Testis (tissue), 2 donors: ENCODE measurements at regions not wholly inside any gene's neighbourhood (a gene's known extent, or its start where the extent isn't known, plus 50 kb on each side); places are given as distances from the start of the nearest gene placed in this dataset.

ENCODE experiments used
- DNase-seq: peaks from one replicate; pipeline ENCODE4 v3.0.0-alpha.2; 2019
- H3K27ac ChIP-seq, 2 donors: fragments of 200-600 bp; sonication (generic); one replicate each; pipeline ENCODE4 v1.5.1; 2019
- H3K27me3 ChIP-seq: fragments of 200-600 bp; sonication (generic); one replicate; pipeline ENCODE4 v1.5.1; 2019
- H3K36me3 ChIP-seq: fragments of 200-600 bp; sonication (generic); one replicate; pipeline ENCODE4 v1.5.1; 2017; ENCODE audit warnings: low read depth; ENCODE audit errors: missing control alignments
- H3K4me1 ChIP-seq: fragments of 200-600 bp; sonication (generic); one replicate; pipeline ENCODE4 v1.5.1; 2019
- H3K4me3 ChIP-seq, 2 donors: fragments of 200-600 bp; sonication (generic); one replicate each; pipeline ENCODE4 v1.5.1; 2017 to 2019
- H3K9me3 ChIP-seq: fragments of 200-600 bp; sonication (generic); one replicate; pipeline ENCODE4 v1.5.1; 2017
- CTCF ChIP-seq, 3 experiments: fragments of 450-650 bp in 2 of 3; fragments of 200-600 bp in 1 of 3; sonication (generic) in 1 of 3; IDR thresholded peaks; one replicate each; pipeline ENCODE4 v1.5.1; 2016 to 2019; ENCODE audit warnings: antibody characterized with exemption in 3 of 3, mild to moderate bottlenecking in 2 of 3, moderate library complexity in 1 of 3
- POLR2A ChIP-seq: fragments of 450-650 bp; IDR thresholded peaks from one replicate; pipeline ENCODE4 v1.6.1; 2017; ENCODE audit warnings: antibody characterized with exemption, mild to moderate bottlenecking, moderate library complexity
- WGBS, 2 donors: methylation state at CpG; one replicate each; pipeline ENCODE4 v1.1.5; 2018; 5-methylcytosine and 5-hydroxymethylcytosine counted together
- intact Hi-C: fragments of 100-400 bp; cut with DNase I; formaldehyde crosslinking; loops from one replicate; pipeline ENCODE4 v1.15.1; 2023; ENCODE audit warnings: low total_unique reads

GRCh38 chr19:27746691-27747380, 1466.1 kb downstream of the UQCRFS1 start:
- peak; percentile 53 for DNase-seq
- H3K4me3 ChIP-seq = peak overlapping the region in 1 of 2 donors; percentile 9

GRCh38 chr19:27745978-27746542, 1466.9 kb downstream of the UQCRFS1 start:
- no peak overlapping the region for H3K4me3 ChIP-seq
- H3K27me3 ChIP-seq = no peaks in the 10 kb centered on the region
- no peak overlapping the region for H3K27ac ChIP-seq
- no peaks in the 10 kb centered on the region for H3K36me3 ChIP-seq
- WGBS, 2 donors = 64 to 83% methylated on average over 8 to 11 of the region's 11 CpGs
- DNase-seq = no peak
- no peaks in the 10 kb centered on the region for H3K9me3 ChIP-seq
- H3K4me1 ChIP-seq = no peaks in the 10 kb centered on the region
- no peak for TF ChIP-seq POLR2A
- intact Hi-C loops = no loop called here

More at GRCh38 chr19:27746691-27747380, 1466.1 kb downstream of the UQCRFS1 start:
- H3K4me1 ChIP-seq = no peaks in the 10 kb centered on the region
- no peaks in the 10 kb centered on the region for H3K9me3 ChIP-seq
- intact Hi-C loops = no loop called here
- no peak overlapping the region for H3K27ac ChIP-seq
- H3K27me3 ChIP-seq = no peaks in the 10 kb centered on the region
- 20 to 24% methylated on average over 28 of the region's 28 CpGs for WGBS, 2 donors
- TF ChIP-seq POLR2A (no peak), CTCF (IDR thresholded peaks at IDR 0.05) (peak in 2 of 3 experiments; percentile 12 to 16)
- no peaks in the 10 kb centered on the region for H3K36me3 ChIP-seq

GRCh38 chr19:27744926-27745768, 1467.8 kb downstream of the UQCRFS1 start:
- 69 to 75% methylated on average over 9 to 10 of the region's 10 CpGs for WGBS, 2 donors
- DNase-seq = no peak
- Histone ChIP-seq H3K4me3 (no peak overlapping the region), H3K27me3 (no peaks in the 10 kb centered on the region), H3K27ac (no peak overlapping the region), H3K4me1 (no peaks in the 10 kb centered on the region), H3K9me3 (no peaks in the 10 kb centered on the region), H3K36me3 (no peaks in the 10 kb centered on the region)
- TF ChIP-seq POLR2A (no peak), CTCF (IDR thresholded peaks at IDR 0.05) (no peak)
- intact Hi-C loops = no loop called here

GRCh38 chr19:27742041-27742440, 1470.9 kb downstream of the UQCRFS1 start:
- WGBS, 2 donors = 70 to 85% methylated on average over 3 of the region's 3 CpGs
- Histone ChIP-seq H3K36me3 (no peaks in the 10 kb centered on the region), H3K27me3 (no peaks in the 10 kb centered on the region), H3K27ac (no peak overlapping the region), H3K4me1 (no peaks in the 10 kb centered on the region), H3K9me3 (no peaks in the 10 kb centered on the region), H3K4me3 (no peak overlapping the region)
- intact Hi-C loops = no loop called here
- no peak for TF ChIP-seq CTCF (IDR thresholded peaks at IDR 0.05)
- TF ChIP-seq POLR2A = no peak
- DNase-seq = no peak

- no peak for DNase-seq
- H3K4me1 ChIP-seq = no peaks in the 10 kb centered on the region
- no peaks in the 10 kb centered on the region for H3K36me3 ChIP-seq
- no peak overlapping the region for H3K4me3 ChIP-seq
- no peak overlapping the region for H3K27ac ChIP-seq
- TF ChIP-seq CTCF (IDR thresholded peaks at IDR 0.05) (no peak), POLR2A (no peak)
- H3K9me3 ChIP-seq = no peaks in the 10 kb centered on the region
- intact Hi-C loops = no loop called here
- H3K27me3 ChIP-seq = no peaks in the 10 kb centered on the region
- 76 to 87% methylated on average over 8 of the region's 8 CpGs for WGBS, 2 donors
Observed at GRCh38 chr19:27741236-27741635, 1471.7 kb downstream of the UQCRFS1 start.
